H1 (cell line): ENCODE measurements at regions not wholly inside any gene's neighbourhood (a gene's known extent, or its start where the extent isn't known, plus 50 kb on each side); places are given as distances from the start of the nearest gene placed in this dataset.

Experiments
- CTCF ChIA-PET: fragments of 300-600 bp; sonication (Branson Sonifier 250); formaldehyde crosslinking; loops from one replicate; lab custom pipeline; 2021; ENCODE audit not compliant: partially characterized antibody; lab: Charles Lee
- POLR2A ChIA-PET: fragments of 300-600 bp; sonication (Branson Sonifier 250); formaldehyde crosslinking; loops from one replicate; lab custom pipeline; 2021; ENCODE audit warnings: inconsistent platforms; ENCODE audit not compliant: partially characterized antibody; lab: Charles Lee
- DNase-seq, 2 experiments: peaks; one replicate each; pipeline versions ENCODE4 v3.0.0 to v3.0.0-alpha.2; 2010 to 2022; ENCODE audit warnings: low spot score in 2 of 2, low read depth in 1 of 2, mixed read lengths in 1 of 2
- FAIRE-seq: peaks from 2 replicates; lab custom pipeline; 2011; peaks lifted over from hg19 to GRCh38; lab: Jason Lieb, UNC
- H2AFZ ChIP-seq: 2 replicates; pipeline ENCODE4 v1.8.1; 2012; ENCODE audit warnings: low read length, inconsistent platforms
- H2AK5ac ChIP-seq: 2 replicates; pipeline ENCODE4 v1.6.1; 2013; ENCODE audit warnings: low read depth, low read length
- H2BK120ac ChIP-seq: replicated peaks from 2 replicates; pipeline ENCODE3; 2013; ENCODE audit warnings: low read depth, low read length, inconsistent platforms
- H2BK12ac ChIP-seq: 2 replicates; pipeline ENCODE4 v1.6.1; 2013; ENCODE audit warnings: low read depth, low read length
- H2BK15ac ChIP-seq: 2 replicates; pipeline ENCODE4 v1.6.1; 2013; ENCODE audit warnings: low read length
- H2BK20ac ChIP-seq: 2 replicates; pipeline ENCODE4 v1.6.1; 2013; ENCODE audit warnings: low read length
- H2BK5ac ChIP-seq: 2 replicates; pipeline ENCODE4 v1.6.1; 2013; ENCODE audit warnings: low read depth, low read length
- H3K14ac ChIP-seq: 2 replicates; pipeline ENCODE4 v1.6.1; 2013; ENCODE audit warnings: inconsistent platforms; ENCODE audit not compliant: insufficient read length
- H3K18ac ChIP-seq: 2 replicates; pipeline ENCODE4 v1.6.1; 2013; ENCODE audit warnings: low read length; ENCODE audit errors: extremely low read depth
- H3K23ac ChIP-seq: 2 replicates; pipeline ENCODE4 v1.6.1; 2013; ENCODE audit warnings: inconsistent platforms; ENCODE audit not compliant: insufficient read length
- H3K23me2 ChIP-seq: 2 replicates; pipeline ENCODE4 v1.6.1; 2013; ENCODE audit warnings: low read depth, low read length
- H3K27ac ChIP-seq: 2 replicates; pipeline ENCODE4 v1.6.1; 2011; ENCODE audit warnings: low read depth, low read length, inconsistent platforms
- H3K27me3 ChIP-seq, 4 experiments: replicated peaks in 1 of 4; 1 replicate in 1 of 4; 2 replicates in 3 of 4; pipeline versions ENCODE4 v1.6.1 to v1.8.1; 2011 to 2013; ENCODE audit warnings: low read length in 3 of 4, mild to moderate bottlenecking in 3 of 4, inconsistent platforms in 2 of 4, mixed read lengths in 2 of 4, moderate library complexity in 1 of 4; ENCODE audit not compliant: control insufficient read depth in 3 of 4, insufficient read depth in 3 of 4; ENCODE audit errors: extremely low read depth in 1 of 4
- H3K36me3 ChIP-seq, 4 experiments: 2 replicates each; pipeline versions ENCODE4 v1.6.1 to v1.8.1; 2011 to 2013; ENCODE audit warnings: mild to moderate bottlenecking in 4 of 4, low read length in 3 of 4, moderate library complexity in 2 of 4, control low read depth in 1 of 4, inconsistent platforms in 1 of 4; ENCODE audit not compliant: insufficient read depth in 4 of 4, control insufficient read depth in 2 of 4
- H3K4ac ChIP-seq: replicated peaks from 2 replicates; pipeline ENCODE3; 2013; ENCODE audit warnings: low read length, low read depth, mixed read lengths, inconsistent platforms; ENCODE audit not compliant: insufficient read length
- H3K4me1 ChIP-seq, 4 experiments: replicated peaks in 1 of 4; 1 replicate in 1 of 4; 2 replicates in 3 of 4; pipeline versions ENCODE4 v1.6.1 to v1.8.1; 2011 to 2013; ENCODE audit warnings: low read length in 3 of 4, inconsistent platforms in 2 of 4, mixed read lengths in 1 of 4; ENCODE audit not compliant: insufficient read depth in 4 of 4, control insufficient read depth in 3 of 4
- H3K4me2 ChIP-seq, 2 experiments: 2 replicates each; pipeline versions ENCODE4 v1.6.1 to v1.8.1; 2011 to 2013; ENCODE audit warnings: low read depth in 2 of 2, low read length in 2 of 2, control low read depth in 1 of 2, inconsistent platforms in 1 of 2, mild to moderate bottlenecking in 1 of 2; ENCODE audit not compliant: insufficient read depth in 1 of 2
- H3K4me3 ChIP-seq, 4 experiments: fragments of 200-600, 300-600 bp in 1 of 4; sonication (generic), shearing (Covaris generic), sonication (Bioruptor Twin) in 1 of 4; 2 replicates each; pipeline versions ENCODE4 v1.5.1 to v1.8.1; 2011 to 2016; ENCODE audit warnings: low read length in 4 of 4, low read depth in 3 of 4, control low read depth in 2 of 4, inconsistent platforms in 2 of 4, mild to moderate bottlenecking in 2 of 4, mixed read lengths in 1 of 4, moderate library complexity in 1 of 4; ENCODE audit not compliant: insufficient read depth in 2 of 4; ENCODE audit errors: extremely low read depth in 1 of 4
- H3K56ac ChIP-seq: replicated peaks from 2 replicates; pipeline ENCODE3; 2013; ENCODE audit warnings: low read depth, mild to moderate bottlenecking, mixed read lengths, low read length, inconsistent platforms; ENCODE audit not compliant: insufficient read length
- H3K79me1 ChIP-seq: 2 replicates; pipeline ENCODE4 v1.6.1; 2013; ENCODE audit warnings: low read depth, low read length, control low read depth
- H3K79me2 ChIP-seq, 2 experiments: 2 replicates each; pipeline versions ENCODE4 v1.6.1 to v1.8.1; 2012 to 2013; ENCODE audit warnings: low read length in 2 of 2, mild to moderate bottlenecking in 2 of 2, inconsistent platforms in 1 of 2; ENCODE audit not compliant: insufficient read depth in 2 of 2, control insufficient read depth in 1 of 2
- H3K9ac ChIP-seq, 4 experiments: replicated peaks in 1 of 4; 1 replicate in 1 of 4; 2 replicates in 3 of 4; pipeline versions ENCODE4 v1.6.1 to v1.8.1; 2011 to 2013; ENCODE audit warnings: low read depth in 3 of 4, low read length in 3 of 4, control low read depth in 2 of 4, mild to moderate bottlenecking in 2 of 4, moderate library complexity in 2 of 4, inconsistent platforms in 1 of 4; ENCODE audit errors: extremely low read depth in 1 of 4
- H3K9me3 ChIP-seq, 2 experiments: 2 replicates each; pipeline versions ENCODE4 v1.6.1 to v1.8.1; 2012 to 2013; ENCODE audit warnings: mild to moderate bottlenecking in 2 of 2, moderate library complexity in 2 of 2, control low read depth in 1 of 2, inconsistent platforms in 1 of 2, low read depth in 1 of 2, low read length in 1 of 2, mixed read lengths in 1 of 2; ENCODE audit not compliant: insufficient read depth in 2 of 2
- H4K20me1 ChIP-seq, 2 experiments: replicated peaks in 1 of 2; 2 replicates each; pipeline versions ENCODE3 to v1.8.1; 2011 to 2013; ENCODE audit warnings: inconsistent platforms in 2 of 2, low read length in 2 of 2, mild to moderate bottlenecking in 1 of 2; ENCODE audit not compliant: insufficient read depth in 2 of 2, control insufficient read depth in 1 of 2
- H4K5ac ChIP-seq: 2 replicates; pipeline ENCODE4 v1.6.1; 2013; ENCODE audit warnings: low read length, low read depth, mixed read lengths, inconsistent platforms; ENCODE audit not compliant: insufficient read length
- H4K8ac ChIP-seq: 2 replicates; pipeline ENCODE4 v1.8.0; 2013; ENCODE audit warnings: mild to moderate bottlenecking, moderate library complexity, low read length, inconsistent platforms; ENCODE audit not compliant: insufficient read depth; ENCODE audit errors: extremely low read depth
- H4K91ac ChIP-seq: replicated peaks from 2 replicates; pipeline ENCODE3; 2013; ENCODE audit warnings: low read length, mixed read lengths, inconsistent platforms; ENCODE audit not compliant: insufficient read length
- BCL11A ChIP-seq, 2 experiments: IDR thresholded peaks; one replicate each; pipeline ENCODE4 v1.6.1; 2011; ENCODE audit warnings: low read depth in 2 of 2, low read length in 2 of 2, mild to moderate bottlenecking in 2 of 2
- BRCA1 ChIP-seq: IDR thresholded peaks from 2 replicates; pipeline ENCODE4 v1.6.1; 2012; ENCODE audit warnings: low read depth, low read length, improper control_type of control experiment
- CEBPB ChIP-seq: IDR thresholded peaks from 2 replicates; pipeline ENCODE4 v1.6.1; 2012; ENCODE audit warnings: low read depth, low read length
- NRF1 ChIP-seq: IDR thresholded peaks from 2 replicates; pipeline ENCODE4 v1.6.1; 2011; ENCODE audit warnings: mild to moderate bottlenecking, low read depth, low read length, improper control_type of control experiment
- RAD21 ChIP-seq, 2 experiments: IDR thresholded peaks in 1 of 2; conservative IDR thresholded peaks in 1 of 2; 2 replicates each; pipeline ENCODE4 v1.6.1; 2011; ENCODE audit warnings: low read depth in 2 of 2, low read length in 2 of 2, improper control_type of control experiment in 1 of 2, inconsistent platforms in 1 of 2, mild to moderate bottlenecking in 1 of 2, moderate library complexity in 1 of 2
- RFX5 ChIP-seq: IDR thresholded peaks from 2 replicates; pipeline ENCODE4 v1.6.1; 2011; ENCODE audit warnings: low read depth, low read length, improper control_type of control experiment, borderline replicate concordance
- RXRA ChIP-seq: IDR thresholded peaks from 2 replicates; pipeline ENCODE4 v1.6.1; 2011; ENCODE audit warnings: low read depth, mild to moderate bottlenecking, low read length, moderate library complexity; ENCODE audit not compliant: insufficient read depth
- SP2 ChIP-seq: IDR thresholded peaks from 2 replicates; pipeline ENCODE4 v1.6.1; 2012; ENCODE audit warnings: mild to moderate bottlenecking, low read length, inconsistent platforms
- SP4 ChIP-seq: IDR thresholded peaks from 2 replicates; pipeline ENCODE4 v1.6.1; 2012; ENCODE audit warnings: low read length, inconsistent platforms
- SUZ12 ChIP-seq: fragments of 200-600 bp; sonication (generic); IDR thresholded peaks from 2 replicates; pipeline ENCODE4 v1.6.1; 2012; ENCODE audit warnings: mild to moderate bottlenecking, inconsistent platforms, low read length, moderate library complexity, mixed read lengths
- ZNF274 ChIP-seq: IDR thresholded peaks from 2 replicates; pipeline ENCODE4 v1.7.0; 2012; ENCODE audit warnings: low read length, borderline replicate concordance; ENCODE audit errors: extremely low read depth

DNA sequence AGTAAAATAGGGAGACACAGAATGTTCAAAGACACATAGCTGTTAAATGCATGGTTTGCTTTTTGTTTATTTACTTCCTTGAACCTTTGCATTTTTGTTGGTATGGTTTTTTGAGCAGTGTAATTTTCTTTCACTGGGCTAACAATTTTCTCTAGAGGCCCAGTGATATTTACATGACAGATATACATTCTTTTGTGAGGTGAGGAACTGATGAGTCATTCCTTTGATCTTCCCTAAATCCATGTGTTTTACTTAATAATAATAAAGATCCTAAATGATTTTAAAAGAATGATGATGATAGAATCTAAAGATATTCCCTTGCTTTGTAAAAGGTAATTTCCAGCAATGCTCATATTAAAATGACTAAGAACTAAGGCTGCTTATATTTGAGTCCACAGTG is 188.5 kb upstream of the ANK3 start:
- Histone ChIP-seq H2AK5ac (no peak overlapping the region), H2BK120ac (no peak overlapping the region), H2BK5ac (no peak overlapping the region), H3K23me2 (no peaks in the 10 kb centered on the region), H4K91ac (no peak overlapping the region), H3K56ac (no peak overlapping the region), H3K4me3 (no peak overlapping the region), H3K14ac (no peak overlapping the region), H2BK12ac (no peak overlapping the region), H3K27ac (no peak overlapping the region), H3K36me3 (no peaks in the 10 kb centered on the region), H3K4me2 (no peak overlapping the region), H3K79me1 (no peaks in the 10 kb centered on the region), H3K4ac (no peak overlapping the region), H3K27me3 (peaks cover 0 to 1% (median 0%) of the 10 kb centered on the region in 4 experiments; a peak in 1 of 7 replicates), H3K9me3 (no peaks in the 10 kb centered on the region; a peak in 1 of 4 replicates), H4K8ac (no peak overlapping the region), H2BK20ac (no peak overlapping the region), H3K18ac (no peak overlapping the region), H2BK15ac (no peak overlapping the region), H3K9ac (no peak overlapping the region), H3K4me1 (peaks cover 0 to 15% (median 11%) of the 10 kb centered on the region in 4 experiments; a peak in 6 of 7 replicates), H4K20me1 (no peaks in the 10 kb centered on the region), H2AFZ (no peak overlapping the region), H3K23ac (no peak overlapping the region), H4K5ac (no peak overlapping the region), H3K79me2 (no peaks in the 10 kb centered on the region)
- DNase-seq (no peak), FAIRE-seq (no peak)
- no peak for TF ChIP-seq BRCA1
- TF ChIP-seq RFX5: no peak
- no peak for TF ChIP-seq NRF1
- no peak for TF ChIP-seq CEBPB
- no peak for TF ChIP-seq BCL11A (IDR thresholded peaks at IDR 0.05; ENCODE audit: low read depth in 2 of 2, low read length in 2 of 2)
- no peak for TF ChIP-seq SP2
- TF ChIP-seq RAD21 (IDR thresholded peaks at IDR 0.05 in 1 of 2, conservative IDR thresholded peaks at IDR 0.05 in 1 of 2; ENCODE audit: low read depth in 2 of 2, low read length in 2 of 2): no peak
- no peak for TF ChIP-seq RXRA
- TF ChIP-seq SP4: no peak
- no peak for TF ChIP-seq SUZ12
- TF ChIP-seq ZNF274: no peak
- ChIA-PET POLR2A (no interaction called here), CTCF (interaction anchor here (1.4 kb wide), 1 partner anchor 133 kb away, joined by 6 read pairs; no protein-coding TSS in a partner anchor)
